Renal cortical epithelial cell (primary cell): ENCODE measurements at regions not wholly inside any gene's neighbourhood (a gene's known extent, or its start where the extent isn't known, plus 50 kb on each side); places are given as distances from the start of the nearest gene placed in this dataset.
A peak's percentile ranks its signal among the peaks of the same experiment; 100 is the strongest.
"Not testable (repeated sequence)": the region's sequence is repeated elsewhere in the genome, so short reads cannot be mapped to it uniquely, and the experiment has no call there.

Source experiments
- DNase-seq: peaks from one replicate; pipeline ENCODE4 v3.0.0-alpha.2; 2011; ENCODE audit warnings: low read depth

GRCh38 chr9:41839786-41840185, 289.4 kb downstream of the CNTNAP3B start:
- not testable (repeated sequence) for DNase-seq

DNA sequence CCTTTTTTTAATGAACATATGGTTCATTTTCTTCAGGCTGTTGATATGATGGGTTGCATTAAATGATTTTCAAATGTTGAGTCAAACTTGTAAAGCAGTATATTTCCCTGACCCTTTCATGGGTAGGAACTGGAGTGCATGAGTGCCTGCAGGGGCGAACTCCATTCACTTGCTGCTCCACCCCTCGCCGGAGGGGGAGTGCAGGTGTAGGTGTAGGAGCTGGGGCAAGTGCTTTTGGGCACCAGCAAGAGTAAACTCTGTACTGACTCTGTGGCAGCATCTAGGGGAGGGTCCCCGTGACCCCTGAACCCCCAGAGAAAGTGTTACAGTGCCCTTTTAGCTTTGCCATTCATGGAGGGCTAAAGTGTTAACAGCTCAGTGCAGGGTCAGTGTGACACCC, 290.3 kb downstream of the CNTNAP3B start:
- not testable (repeated sequence) for DNase-seq

GRCh38 chr9:41838562-41838851, 290.7 kb downstream of the CNTNAP3B start:
- DNase-seq, result not testable (repeated sequence)

DNA sequence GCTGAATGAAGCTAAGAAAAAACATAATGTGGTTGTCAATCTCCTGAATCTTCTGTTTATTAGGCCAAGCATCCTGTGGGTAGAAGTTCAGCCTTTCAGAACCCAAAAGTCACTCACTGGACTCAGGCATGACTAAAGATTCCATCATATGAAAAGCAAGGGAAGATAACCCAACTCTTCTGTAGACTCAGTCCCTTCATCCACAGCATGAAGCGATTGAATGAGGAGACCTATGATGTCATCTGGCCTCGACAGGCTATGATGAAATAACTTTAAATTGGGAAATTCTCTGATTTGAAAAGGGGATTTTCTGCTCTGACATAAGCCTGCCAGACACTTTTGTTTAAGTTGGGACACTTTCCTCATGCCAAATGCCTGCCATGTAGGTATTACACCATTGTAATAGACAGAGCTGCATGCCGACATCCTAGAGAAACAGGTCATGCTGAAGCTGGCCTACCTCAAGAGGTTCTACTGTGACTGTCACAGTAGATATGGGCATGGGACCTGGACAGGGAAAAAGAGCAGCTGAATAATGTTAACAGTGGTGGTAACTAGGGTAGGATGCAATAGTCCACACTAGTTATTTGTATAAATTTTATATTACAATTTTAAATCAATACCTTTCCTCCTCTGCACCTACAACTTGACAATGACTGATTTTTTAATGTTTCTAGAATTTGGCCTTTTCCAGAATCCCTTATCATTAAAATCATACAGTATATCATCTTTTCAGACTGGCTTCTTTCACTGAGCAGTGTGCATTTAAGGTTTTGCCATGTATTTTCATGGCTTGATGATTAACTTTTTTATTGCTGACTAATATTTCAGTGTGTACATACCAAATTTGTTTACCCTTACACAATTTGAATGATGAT, 291.3 kb downstream of the CNTNAP3B start:
- DNase-seq, result not testable (repeated sequence)

DNA sequence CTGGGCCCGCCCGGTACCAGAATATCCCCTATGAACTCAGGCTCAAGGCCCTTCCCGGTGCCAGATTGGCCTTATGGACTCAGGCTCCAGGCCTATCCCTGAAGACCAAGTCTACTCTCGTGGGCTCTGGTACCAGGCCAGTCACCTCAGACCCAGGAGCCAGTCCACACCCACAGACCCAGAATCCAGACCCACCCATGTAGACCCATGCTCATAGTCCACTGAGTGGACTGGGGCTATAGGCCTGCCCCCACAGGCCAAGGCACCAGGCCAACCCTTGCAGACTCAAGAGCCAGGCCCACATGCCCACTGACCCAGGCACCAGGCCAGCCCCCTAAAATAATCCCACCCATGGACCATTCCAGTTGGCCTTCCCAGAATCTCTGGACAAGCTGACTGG, 296.1 kb downstream of the CNTNAP3B start:
- DNase-seq, result not testable (repeated sequence)

DNA sequence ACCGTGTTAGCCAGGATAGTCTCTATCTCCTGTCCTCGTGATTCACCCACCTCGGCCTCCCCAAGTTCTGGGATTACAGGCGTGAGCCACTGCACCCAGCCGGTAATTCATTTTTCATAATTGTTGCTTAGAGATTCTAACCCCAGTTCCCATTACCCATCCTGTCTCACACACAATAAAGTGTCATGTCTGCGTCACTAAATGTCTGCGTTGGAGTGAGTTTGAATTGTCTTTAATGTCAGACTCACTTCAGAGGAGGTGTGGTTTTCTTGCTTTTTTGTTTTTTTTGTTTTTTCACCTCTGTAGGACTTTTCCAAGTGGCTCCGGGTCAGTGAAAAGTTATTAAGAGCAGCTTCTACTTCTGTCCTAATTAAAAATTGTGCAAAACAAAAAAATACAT, 304.5 kb downstream of the CNTNAP3B start:
- not testable (repeated sequence) for DNase-seq

DNA sequence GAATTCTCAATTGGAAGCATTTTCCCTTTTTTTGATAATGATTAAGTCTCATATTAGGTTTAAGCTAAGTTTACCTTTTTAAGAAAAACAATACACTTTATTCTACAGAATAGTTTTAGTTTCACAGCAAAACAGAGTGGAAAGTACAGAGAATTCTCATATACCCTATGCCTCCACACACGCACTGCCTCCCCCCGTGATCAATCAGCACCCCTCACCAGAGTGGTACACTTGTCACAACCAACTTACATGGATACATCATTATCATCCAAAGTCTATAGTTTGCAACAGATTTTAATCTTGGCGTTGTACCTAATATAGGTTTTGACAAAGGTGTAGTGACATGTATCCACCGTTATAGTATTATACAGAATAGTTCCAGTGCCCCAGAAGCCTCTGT, 326.5 kb downstream of the CNTNAP3B start:
- DNase-seq, result not testable (repeated sequence)

- peak; percentile 40 for DNase-seq
These were observed 330.5 kb downstream of the CNTNAP3B start for GRCh38 chr9:41798684-41799083.

DNA sequence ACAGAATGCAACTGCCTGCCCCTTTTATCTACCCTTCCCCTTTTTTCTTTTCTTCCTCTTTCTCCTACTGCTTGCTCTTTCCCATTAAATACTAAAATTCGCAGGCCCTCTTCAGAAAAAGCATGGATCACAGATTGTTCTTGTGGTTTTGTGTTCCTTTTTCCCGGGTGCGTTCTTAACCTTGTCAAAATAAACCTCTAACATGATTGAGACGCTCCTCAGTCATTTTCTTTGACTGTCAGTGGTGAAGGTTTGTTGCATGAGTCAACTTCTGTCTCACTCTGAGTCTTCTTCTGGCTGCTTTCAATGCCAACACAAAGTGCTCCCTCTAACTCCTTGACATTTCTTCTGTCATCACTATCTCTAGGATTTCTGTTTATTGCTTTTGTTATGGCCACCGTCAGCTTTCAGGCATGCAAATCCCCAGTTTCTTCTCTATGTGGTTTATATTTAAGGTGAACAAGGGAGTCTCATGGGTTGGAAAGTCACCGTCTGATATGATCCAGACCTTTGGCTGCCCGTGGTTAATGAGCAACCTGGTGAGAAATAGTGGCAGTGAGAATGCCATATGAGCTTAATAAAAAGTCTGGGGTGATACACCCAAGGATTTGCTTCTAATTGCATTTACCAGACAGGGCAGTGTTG, 338.4 kb downstream of the CNTNAP3B start:
- peak; percentile 71 for DNase-seq

DNA sequence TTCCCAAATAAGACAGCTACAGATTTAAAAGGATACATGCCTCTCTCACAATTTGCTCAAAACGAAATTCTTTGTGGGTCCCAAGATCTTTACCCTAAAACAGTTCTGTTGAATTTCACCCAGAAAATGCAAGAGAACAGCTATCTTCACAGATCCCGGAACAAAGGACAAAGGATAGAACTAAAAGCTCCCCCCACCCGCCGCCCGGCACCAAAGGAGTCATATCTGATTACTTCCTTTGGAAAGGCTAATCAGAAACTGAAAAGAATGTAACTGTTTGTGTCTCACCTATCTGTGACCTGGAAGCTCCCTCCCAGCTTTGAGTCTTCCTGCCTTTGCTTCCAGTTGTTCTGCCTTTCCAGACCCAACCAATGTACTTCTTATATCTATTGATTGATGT, 339.2 kb downstream of the CNTNAP3B start:
- DNase-seq, result not testable (repeated sequence)

GRCh38 chr9:41789387-41789786, 339.8 kb downstream of the CNTNAP3B start:
- not testable (repeated sequence) for DNase-seq

- DNase-seq, result not testable (repeated sequence)
These were observed 341.3 kb downstream of the CNTNAP3B start for GRCh38 chr9:41787951-41788350.

GRCh38 chr9:41787270-41787669, 342.0 kb downstream of the CNTNAP3B start:
- not testable (repeated sequence) for DNase-seq

DNA sequence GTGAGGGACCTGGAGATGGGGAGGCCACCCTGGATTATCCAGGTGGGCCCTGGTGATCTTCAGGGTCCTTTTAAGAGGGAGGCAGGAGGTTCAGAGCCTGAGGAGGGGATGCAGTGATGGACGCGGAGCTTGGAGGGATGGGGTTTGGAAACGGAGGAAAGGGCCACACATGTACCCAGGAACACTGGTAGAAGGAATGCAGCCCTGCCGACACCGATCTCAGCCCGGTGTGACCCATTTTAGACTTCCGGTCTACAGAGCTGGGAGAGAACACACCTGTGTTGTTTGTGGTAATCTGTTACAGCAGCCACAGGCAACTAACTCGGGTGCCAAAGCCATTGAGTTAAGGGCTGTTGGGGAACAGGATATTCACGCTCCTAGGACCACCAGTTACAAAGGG, 345.2 kb downstream of the CNTNAP3B start:
- not testable (repeated sequence) for DNase-seq

GRCh38 chr9:41783070-41783810, 346.0 kb downstream of the CNTNAP3B start:
- not testable (repeated sequence) for DNase-seq

DNA sequence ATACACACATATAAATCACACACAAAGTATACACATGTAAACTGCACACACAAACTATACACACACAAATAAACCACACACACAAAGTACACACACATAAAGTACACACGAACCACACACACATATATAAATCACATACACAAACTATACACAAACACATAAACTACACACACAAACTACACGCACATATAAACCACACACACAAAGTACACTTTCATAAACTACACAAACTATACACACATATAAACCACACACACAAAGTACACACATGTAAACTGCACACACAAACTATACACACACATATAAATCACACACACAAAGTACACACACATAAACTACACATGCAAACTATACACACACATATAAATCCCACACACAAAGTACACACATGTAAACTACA, 347.3 kb downstream of the CNTNAP3B start:
- not testable (repeated sequence) for DNase-seq

DNA sequence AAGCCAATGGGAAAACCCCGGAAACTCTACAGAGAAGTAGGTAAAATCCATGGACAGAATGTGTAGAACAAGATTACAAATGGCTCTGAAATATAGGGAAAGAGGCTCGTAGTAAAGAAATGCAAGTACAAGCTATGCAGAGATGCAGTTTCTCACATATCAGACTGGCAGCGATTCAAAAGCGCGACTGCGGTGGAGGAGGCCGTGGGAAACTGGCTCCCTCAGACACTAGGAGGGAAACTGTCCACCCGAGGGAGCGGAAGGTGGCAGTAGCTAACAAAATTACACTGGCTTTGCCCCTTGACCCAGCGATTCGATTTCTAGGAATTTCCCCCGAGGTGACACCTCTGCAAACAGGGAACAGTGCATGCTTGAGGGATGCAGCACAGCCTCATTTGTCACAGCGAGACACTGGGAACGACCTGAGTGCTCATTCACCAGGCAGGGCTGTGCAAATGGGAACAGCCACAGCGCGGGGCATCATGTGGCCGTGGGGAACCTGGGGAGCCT, 349.3 kb downstream of the CNTNAP3B start:
- DNase-seq, result peak; percentile 8

DNA sequence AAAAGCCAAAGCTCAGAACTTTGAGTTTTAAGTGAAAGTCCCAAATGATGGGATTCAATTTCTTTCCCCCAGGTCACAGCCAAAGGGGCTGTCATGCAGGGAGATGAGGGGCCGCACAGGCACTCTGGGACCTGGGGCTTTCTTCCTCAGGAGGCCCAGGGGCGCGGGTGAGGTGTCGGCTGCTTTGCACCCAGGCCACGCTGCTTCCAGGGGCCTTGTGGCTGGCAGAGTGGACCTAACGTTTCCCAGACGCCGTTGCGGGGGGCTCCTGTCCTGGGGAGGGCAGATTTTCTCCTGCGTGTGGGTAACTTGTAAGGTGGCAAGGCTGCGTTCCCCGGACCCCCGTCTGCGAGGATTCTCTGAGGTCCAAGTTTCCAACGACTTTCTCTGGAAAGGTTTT, 350.0 kb downstream of the CNTNAP3B start:
- DNase-seq, result not testable (repeated sequence)

DNA sequence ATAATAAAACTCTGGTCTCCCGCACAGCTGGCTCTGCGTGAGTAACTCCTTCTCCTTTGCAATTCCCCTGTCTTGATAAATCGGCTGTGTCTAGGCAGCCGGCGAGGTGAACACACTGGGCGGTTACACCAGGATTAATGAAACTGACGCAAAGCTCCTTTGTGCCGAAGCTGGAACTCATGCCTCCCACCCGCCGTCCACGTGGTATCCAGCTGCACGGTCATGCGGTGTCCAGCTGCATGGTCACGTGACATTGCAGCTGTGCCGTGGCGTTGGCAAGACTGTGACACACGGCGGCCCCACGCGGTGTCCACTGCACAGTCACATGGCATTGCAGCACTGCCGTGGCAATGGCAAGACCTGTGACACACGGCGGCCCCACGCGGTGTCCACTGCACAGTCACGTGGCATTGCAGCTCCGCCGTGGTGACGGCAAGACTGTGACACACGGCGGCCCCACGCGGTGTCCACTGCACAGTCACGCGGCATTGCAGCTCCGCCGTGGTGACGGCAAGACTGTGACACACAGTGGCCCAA, 350.6 kb downstream of the CNTNAP3B start:
- not testable (repeated sequence) for DNase-seq

DNA sequence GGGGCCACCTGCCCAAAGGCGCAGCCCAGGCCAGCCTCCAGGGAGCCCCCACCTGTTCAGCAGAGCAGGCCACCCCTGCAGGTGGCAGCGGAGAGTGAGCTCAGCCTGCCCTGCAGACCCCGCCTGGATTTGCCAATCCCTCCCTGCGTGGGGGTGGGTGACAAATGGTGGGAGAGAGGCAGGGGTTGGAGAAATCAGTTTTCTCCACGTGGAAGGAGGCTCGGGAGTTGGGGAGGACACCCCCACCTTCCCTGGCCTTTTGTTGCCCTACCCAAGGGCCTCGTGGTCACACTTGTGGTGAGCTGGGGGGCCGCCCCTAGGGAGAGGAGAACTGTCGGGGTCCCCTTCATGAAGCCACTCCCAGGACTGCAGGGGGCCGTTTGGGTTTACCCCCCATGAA, 351.7 kb downstream of the CNTNAP3B start:
- DNase-seq, result not testable (repeated sequence)

GRCh38 chr9:41772541-41772940, 356.7 kb downstream of the CNTNAP3B start:
- DNase-seq, result not testable (repeated sequence)

DNA sequence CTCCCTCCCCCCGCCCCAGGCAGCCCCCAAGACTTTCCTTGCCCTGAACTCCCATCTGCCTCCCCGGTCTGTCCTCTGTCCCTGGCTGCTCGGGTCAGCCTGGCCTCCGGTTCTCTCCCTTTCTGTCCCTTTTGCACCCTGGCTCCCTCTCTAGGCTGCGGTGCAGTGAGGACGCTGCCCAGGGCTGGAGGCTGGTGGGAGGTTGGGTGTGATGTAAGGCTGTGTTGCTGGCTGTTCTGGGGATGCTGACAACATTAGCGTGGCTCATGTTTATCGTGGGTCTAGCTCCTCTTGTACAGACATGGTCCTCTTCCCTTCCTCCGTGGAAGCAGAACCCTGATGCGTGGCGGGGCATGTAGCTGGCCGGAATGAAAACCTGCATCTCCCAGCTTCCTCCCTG, 357.5 kb downstream of the CNTNAP3B start:
- DNase-seq, result not testable (repeated sequence)
